ENCODE measurements at regions not wholly inside any gene's neighbourhood (a gene's known extent, or its start where the extent isn't known, plus 50 kb on each side); places are given as distances from the start of the nearest gene placed in this dataset.

DNA sequence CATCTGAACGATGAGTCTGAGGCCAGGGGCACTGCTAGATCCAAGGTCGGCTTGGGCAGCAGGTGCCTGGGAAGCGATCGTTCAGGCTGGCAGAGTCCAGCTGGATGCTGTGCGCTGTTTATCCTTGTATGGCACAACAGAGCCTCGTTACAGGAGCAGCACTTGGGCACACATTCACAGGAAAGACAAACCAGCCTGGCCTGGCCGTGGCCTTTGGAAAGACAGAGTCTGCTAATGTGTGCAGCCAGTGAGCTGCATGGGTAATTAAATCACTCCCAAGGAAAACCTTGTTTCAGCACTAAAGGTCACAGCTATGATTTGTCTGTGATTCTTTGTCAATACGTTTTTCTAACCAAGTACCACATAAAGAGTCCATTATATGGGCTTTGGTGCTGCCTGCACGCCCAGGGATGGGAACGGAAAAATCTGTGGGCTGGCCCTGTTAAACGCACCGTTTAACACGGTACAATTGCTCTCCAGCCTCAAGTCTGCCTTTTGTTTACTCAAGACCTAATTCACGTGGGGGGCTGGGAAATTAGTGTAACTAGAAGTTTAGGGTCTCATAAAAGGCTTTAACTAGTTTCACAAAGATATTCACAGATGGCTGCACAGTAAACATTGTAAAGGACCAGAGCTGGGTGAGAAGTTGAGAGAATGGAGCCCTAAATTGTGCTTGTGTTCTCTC is 509.3 kb downstream of the KDM4C start:
- H3K4me3 ChIP-seq (ENCODE audit: low read depth in 2 of 2, low read length in 1 of 2) = no peak overlapping the region
- H3K27ac ChIP-seq (ENCODE audit: low read depth in 2 of 2, low read length in 1 of 2) = peak overlapping the region in 1 of 2 experiments; percentile 53; a peak in 1 of 4 replicates
- ChIA-PET POLR2A (no interaction called here), CTCF (interaction anchor here (1.2 kb wide), 2 partner anchors 16 to 214 kb away, joined by 3 read pairs; no protein-coding TSS in a partner anchor)
- no peak overlapping the region for H2AFZ ChIP-seq (ENCODE audit: low read depth)
- H3K4me2 ChIP-seq = no peak overlapping the region
- no peaks in the 10 kb centered on the region for H3K79me2 ChIP-seq (ENCODE audit: insufficient read depth)
- no peak for DNase-seq
- H3F3A ChIP-seq (replicated peaks; ENCODE audit: insufficient read depth) = no peaks in the 10 kb centered on the region
- 66% methylated on average over 14 of the region's 14 CpGs for WGBS (ENCODE audit: low lambda C conversion rate)
- no peaks in the 10 kb centered on the region for H3K9me2 ChIP-seq
- H3K9ac ChIP-seq = no peak overlapping the region
- H4K20me1 ChIP-seq (ENCODE audit: insufficient read depth) = no peaks in the 10 kb centered on the region
- TF ChIP-seq MEF2A (IDR thresholded peaks at IDR 0.05; ENCODE audit: borderline replicate concordance, low read depth) = no peak
- TF ChIP-seq NRF1 (IDR thresholded peaks at IDR 0.05; ENCODE audit: low read depth, low read length) = no peak
- no peak for TF ChIP-seq EP300 (IDR thresholded peaks at IDR 0.05; ENCODE audit: borderline replicate concordance in 1 of 2, low read depth in 1 of 2, low read length in 1 of 2)
- H3K4me1 ChIP-seq (ENCODE audit: control insufficient read depth in 1 of 2, insufficient read depth in 2 of 2, low read depth in 1 of 2, low read length in 1 of 2) = peaks cover 0 to 8% of the 10 kb centered on the region in 2 experiments; a peak in 1 of 4 replicates
- no peaks in the 10 kb centered on the region for H3K27me3 ChIP-seq (ENCODE audit: insufficient read depth)
- no peaks in the 10 kb centered on the region for H3K36me3 ChIP-seq (replicated peaks in 1 of 2; ENCODE audit: control insufficient read depth in 1 of 2, insufficient read depth in 2 of 2, low read length in 1 of 2)
- no peaks in the 10 kb centered on the region for H3K9me3 ChIP-seq

DNA sequence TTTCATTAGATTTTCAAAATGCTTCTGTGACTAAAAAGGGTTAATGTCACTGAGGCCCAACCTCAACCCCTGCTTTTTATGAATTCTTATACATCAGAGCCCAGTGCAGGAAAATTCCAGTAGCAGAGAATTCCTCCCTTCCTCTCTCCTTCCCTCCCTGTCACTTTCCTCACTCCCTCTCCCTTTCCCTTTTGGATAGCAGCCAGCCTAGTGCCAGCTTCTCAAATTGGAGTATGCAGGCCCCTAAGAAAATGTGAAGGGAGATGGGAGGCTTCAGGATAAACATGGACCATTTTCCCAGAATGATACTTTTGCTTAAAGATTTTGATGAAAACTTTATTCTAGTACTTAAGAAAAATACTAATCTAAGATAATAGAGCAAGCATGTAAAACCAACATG is 507.4 kb downstream of the KDM4C start:
- no peaks in the 10 kb centered on the region for H4K20me1 ChIP-seq (ENCODE audit: insufficient read depth)
- no peaks in the 10 kb centered on the region for H3K27me3 ChIP-seq (ENCODE audit: insufficient read depth)
- H3K9me3 ChIP-seq = no peaks in the 10 kb centered on the region
- no peak overlapping the region for H3K4me3 ChIP-seq (ENCODE audit: low read depth in 2 of 2, low read length in 1 of 2)
- H3F3A ChIP-seq (replicated peaks; ENCODE audit: insufficient read depth) = no peaks in the 10 kb centered on the region
- no peak overlapping the region for H3K4me2 ChIP-seq
- no peak overlapping the region for H3K9ac ChIP-seq
- no peak for TF ChIP-seq YY1 (IDR thresholded peaks at IDR 0.05; ENCODE audit: low read depth)
- no peak for TF ChIP-seq NRF1 (IDR thresholded peaks at IDR 0.05; ENCODE audit: low read depth, low read length)
- no peak for TF ChIP-seq JUND (IDR thresholded peaks at IDR 0.05)
- no peak for TF ChIP-seq RCOR1 (IDR thresholded peaks at IDR 0.05; ENCODE audit: low read length)
- TF ChIP-seq RXRA (IDR thresholded peaks at IDR 0.05; ENCODE audit: borderline replicate concordance, low read depth) = no peak
- TF ChIP-seq GATA2 (CRISPR knock-in tag; IDR thresholded peaks at IDR 0.05) = no peak
- ChIA-PET CTCF (no interaction called here), POLR2A (no interaction called here)
- peaks cover 0 to 8% of the 10 kb centered on the region in 2 experiments; a peak in 1 of 4 replicates for H3K4me1 ChIP-seq (ENCODE audit: control insufficient read depth in 1 of 2, insufficient read depth in 2 of 2, low read depth in 1 of 2, low read length in 1 of 2)
- no peaks in the 10 kb centered on the region for H3K36me3 ChIP-seq (replicated peaks in 1 of 2; ENCODE audit: control insufficient read depth in 1 of 2, insufficient read depth in 2 of 2, low read length in 1 of 2)
- H3K79me2 ChIP-seq (ENCODE audit: insufficient read depth) = no peaks in the 10 kb centered on the region
- DNase-seq = no peak
- no peaks in the 10 kb centered on the region for H3K9me2 ChIP-seq
- no peak overlapping the region for H3K27ac ChIP-seq (ENCODE audit: low read depth in 2 of 2, low read length in 1 of 2)
- H2AFZ ChIP-seq (ENCODE audit: low read depth) = no peak overlapping the region

DNA sequence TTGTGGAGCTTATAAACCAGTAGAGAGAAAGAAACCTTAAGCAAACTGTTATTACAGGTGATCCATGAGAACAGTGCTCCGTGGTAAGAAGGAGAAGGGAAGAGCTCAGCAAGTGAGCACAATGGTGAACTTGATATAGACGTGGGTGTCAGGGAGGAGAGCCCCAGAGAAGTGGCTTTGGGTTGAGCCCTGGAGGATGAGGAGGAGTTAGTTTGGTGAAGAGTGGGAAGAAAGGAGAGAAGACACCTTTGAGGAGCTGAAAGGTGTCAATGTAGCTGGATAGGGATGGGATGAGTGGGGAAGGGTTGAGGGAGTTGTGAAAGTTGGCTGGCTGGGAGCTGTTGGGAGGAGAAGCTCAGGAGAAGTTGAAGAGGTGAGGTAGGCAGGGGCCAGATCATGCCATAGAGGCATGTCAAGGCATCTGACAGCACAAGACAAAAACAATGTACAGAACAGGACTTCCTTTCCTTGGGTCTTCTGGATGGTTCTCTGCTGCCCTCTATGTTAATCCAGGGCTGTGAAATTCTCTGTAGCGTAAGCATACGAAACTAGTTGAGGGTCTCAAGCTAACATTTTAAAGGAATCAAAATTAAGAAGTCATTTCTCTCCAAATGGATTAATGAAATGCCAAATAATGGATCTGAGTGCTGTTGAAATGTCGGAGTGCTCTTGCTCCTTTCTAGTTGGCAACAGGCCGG is 501.9 kb downstream of the KDM4C start:
- H2AFZ ChIP-seq (ENCODE audit: low read depth) = no peak overlapping the region
- H3K36me3 ChIP-seq (replicated peaks in 1 of 2; ENCODE audit: control insufficient read depth in 1 of 2, insufficient read depth in 2 of 2, low read length in 1 of 2) = no peaks in the 10 kb centered on the region
- no peaks in the 10 kb centered on the region for H3K79me2 ChIP-seq (ENCODE audit: insufficient read depth)
- H4K20me1 ChIP-seq (ENCODE audit: insufficient read depth) = no peaks in the 10 kb centered on the region
- no peaks in the 10 kb centered on the region for H3K27me3 ChIP-seq (ENCODE audit: insufficient read depth)
- TF ChIP-seq RAD21 (IDR thresholded peaks at IDR 0.05; ENCODE audit: low read length) = peak; percentile 49
- TF ChIP-seq, protein P1, sequence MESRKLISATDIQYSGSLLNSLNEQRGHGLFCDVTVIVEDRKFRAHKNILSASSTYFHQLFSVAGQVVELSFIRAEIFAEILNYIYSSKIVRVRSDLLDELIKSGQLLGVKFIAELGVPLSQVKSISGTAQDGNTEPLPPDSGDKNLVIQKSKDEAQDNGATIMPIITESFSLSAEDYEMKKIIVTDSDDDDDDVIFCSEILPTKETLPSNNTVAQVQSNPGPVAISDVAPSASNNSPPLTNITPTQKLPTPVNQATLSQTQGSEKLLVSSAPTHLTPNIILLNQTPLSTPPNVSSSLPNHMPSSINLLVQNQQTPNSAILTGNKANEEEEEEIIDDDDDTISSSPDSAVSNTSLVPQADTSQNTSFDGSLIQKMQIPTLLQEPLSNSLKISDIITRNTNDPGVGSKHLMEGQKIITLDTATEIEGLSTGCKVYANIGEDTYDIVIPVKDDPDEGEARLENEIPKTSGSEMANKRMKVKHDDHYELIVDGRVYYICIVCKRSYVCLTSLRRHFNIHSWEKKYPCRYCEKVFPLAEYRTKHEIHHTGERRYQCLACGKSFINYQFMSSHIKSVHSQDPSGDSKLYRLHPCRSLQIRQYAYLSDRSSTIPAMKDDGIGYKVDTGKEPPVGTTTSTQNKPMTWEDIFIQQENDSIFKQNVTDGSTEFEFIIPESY (IDR thresholded peaks at IDR 0.05; ENCODE audit: borderline replicate concordance, low read depth) = no peak
- no peak overlapping the region for H3K9ac ChIP-seq
- H3K27ac ChIP-seq (ENCODE audit: low read depth in 2 of 2, low read length in 1 of 2) = no peak overlapping the region
- H3F3A ChIP-seq (replicated peaks; ENCODE audit: insufficient read depth) = no peaks in the 10 kb centered on the region
- ChIA-PET POLR2A (interaction anchor here (1.1 kb wide), 1 partner anchor 142 kb away, joined by 3 read pairs; no protein-coding TSS in a partner anchor), CTCF (interaction anchor here (0.6 to 2.2 kb wide), 6 partner anchors 9 to 272 kb away, joined by 3 to 10 read pairs (median 4); no protein-coding TSS in a partner anchor)
- no peaks in the 10 kb centered on the region for H3K9me3 ChIP-seq
- WGBS (ENCODE audit: low lambda C conversion rate) = 57% methylated on average over 6 of the region's 6 CpGs
- H3K4me1 ChIP-seq (ENCODE audit: control insufficient read depth in 1 of 2, insufficient read depth in 2 of 2, low read depth in 1 of 2, low read length in 1 of 2) = no peaks in the 10 kb centered on the region; a peak in 1 of 4 replicates
- no peak overlapping the region for H3K4me2 ChIP-seq
- peak; percentile 11 for DNase-seq
- no peaks in the 10 kb centered on the region for H3K9me2 ChIP-seq
- no peak overlapping the region for H3K4me3 ChIP-seq (ENCODE audit: low read depth in 2 of 2, low read length in 1 of 2)

Measured in SK-N-SH (cell line).